ENCODE measurements at regions not wholly inside any gene's neighbourhood (a gene's known extent, or its start where the extent isn't known, plus 50 kb on each side); places are given as distances from the start of the nearest gene placed in this dataset.

- Histone ChIP-seq H3K9me3 (no peaks in the 10 kb centered on the region), H3K4me3 (no peak overlapping the region), H3K27me3 (no peaks in the 10 kb centered on the region), H3K27ac (no peak overlapping the region), H3K36me3 (no peaks in the 10 kb centered on the region), H3K4me1 (no peaks in the 10 kb centered on the region)
- TF ChIP-seq POLR2A (IDR thresholded peaks at IDR 0.05): no peak
- TF ChIP-seq, protein P1, sequence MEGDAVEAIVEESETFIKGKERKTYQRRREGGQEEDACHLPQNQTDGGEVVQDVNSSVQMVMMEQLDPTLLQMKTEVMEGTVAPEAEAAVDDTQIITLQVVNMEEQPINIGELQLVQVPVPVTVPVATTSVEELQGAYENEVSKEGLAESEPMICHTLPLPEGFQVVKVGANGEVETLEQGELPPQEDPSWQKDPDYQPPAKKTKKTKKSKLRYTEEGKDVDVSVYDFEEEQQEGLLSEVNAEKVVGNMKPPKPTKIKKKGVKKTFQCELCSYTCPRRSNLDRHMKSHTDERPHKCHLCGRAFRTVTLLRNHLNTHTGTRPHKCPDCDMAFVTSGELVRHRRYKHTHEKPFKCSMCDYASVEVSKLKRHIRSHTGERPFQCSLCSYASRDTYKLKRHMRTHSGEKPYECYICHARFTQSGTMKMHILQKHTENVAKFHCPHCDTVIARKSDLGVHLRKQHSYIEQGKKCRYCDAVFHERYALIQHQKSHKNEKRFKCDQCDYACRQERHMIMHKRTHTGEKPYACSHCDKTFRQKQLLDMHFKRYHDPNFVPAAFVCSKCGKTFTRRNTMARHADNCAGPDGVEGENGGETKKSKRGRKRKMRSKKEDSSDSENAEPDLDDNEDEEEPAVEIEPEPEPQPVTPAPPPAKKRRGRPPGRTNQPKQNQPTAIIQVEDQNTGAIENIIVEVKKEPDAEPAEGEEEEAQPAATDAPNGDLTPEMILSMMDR (IDR thresholded peaks at IDR 0.05): no peak
- 58 to 62% methylated on average over 3 of the region's 3 CpGs for WGBS, 2 donors
- intact Hi-C loops (cut with DNase I): no loop called here
- no peak for DNase-seq
Observed at GRCh38 chr3:135781026-135781815, 184.3 kb upstream of the PPP2R3A start.

- 44 to 74% methylated on average over 1 of the region's 1 CpG for WGBS, 2 donors
- no peak for DNase-seq
- intact Hi-C loops (cut with DNase I): no loop called here
- H3K4me1 ChIP-seq: no peaks in the 10 kb centered on the region
- H3K4me3 ChIP-seq: no peak overlapping the region
- no peaks in the 10 kb centered on the region for H3K36me3 ChIP-seq
- TF ChIP-seq, protein P1 (IDR thresholded peaks at IDR 0.05): no peak
- TF ChIP-seq POLR2A (IDR thresholded peaks at IDR 0.05): no peak
- H3K27ac ChIP-seq: no peak overlapping the region
- no peaks in the 10 kb centered on the region for H3K9me3 ChIP-seq
- H3K27me3 ChIP-seq: no peaks in the 10 kb centered on the region
Observed at GRCh38 chr3:135784557-135784956, 181.0 kb upstream of the PPP2R3A start.

DNA sequence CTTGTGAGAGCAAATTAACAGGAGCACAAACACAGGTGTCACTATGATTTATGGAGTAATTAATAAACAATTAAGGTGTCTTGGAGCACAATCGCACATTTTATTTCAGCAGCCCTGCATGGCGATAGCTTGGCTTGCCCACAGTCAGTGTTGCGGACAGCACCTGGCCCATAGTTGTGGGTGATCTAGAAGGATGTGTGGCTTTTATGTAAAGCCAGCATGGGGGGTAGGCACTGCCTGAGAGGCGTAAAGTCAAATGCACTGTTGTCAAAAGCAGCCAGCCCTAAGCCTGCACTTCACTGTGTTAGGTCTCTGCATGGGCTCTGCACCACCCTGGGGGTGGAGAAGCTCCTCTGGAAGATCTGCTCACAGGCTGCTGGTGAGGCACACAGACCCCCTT lies 177.4 kb upstream of the PPP2R3A start:
- Histone ChIP-seq H3K4me1 (no peaks in the 10 kb centered on the region), H3K27ac (no peak overlapping the region), H3K4me3 (no peak overlapping the region), H3K9me3 (no peaks in the 10 kb centered on the region), H3K36me3 (no peaks in the 10 kb centered on the region), H3K27me3 (no peaks in the 10 kb centered on the region)
- TF ChIP-seq POLR2A (IDR thresholded peaks at IDR 0.05): no peak
- DNase-seq: no peak
- WGBS, 2 donors: 54 to 76% methylated on average over 3 to 4 of the region's 4 CpGs
- intact Hi-C loops (cut with DNase I): no loop called here

- no peak overlapping the region for H3K4me3 ChIP-seq
- DNase-seq: no peak
- intact Hi-C loops (cut with DNase I): no loop called here
- H3K9me3 ChIP-seq: no peaks in the 10 kb centered on the region
- H3K27ac ChIP-seq: no peak overlapping the region
- no peaks in the 10 kb centered on the region for H3K27me3 ChIP-seq
- 86 to 97% methylated on average over 2 of the region's 2 CpGs for WGBS, 2 donors
- H3K4me1 ChIP-seq: no peaks in the 10 kb centered on the region
- TF ChIP-seq POLR2A (IDR thresholded peaks at IDR 0.05): no peak
- TF ChIP-seq, protein P1 (IDR thresholded peaks at IDR 0.05): no peak
- H3K36me3 ChIP-seq: no peaks in the 10 kb centered on the region
Observed at GRCh38 chr3:135788978-135789377, 176.6 kb upstream of the PPP2R3A start.

GRCh38 chr3:135792174-135792573 lies 173.4 kb upstream of the PPP2R3A start:
- Histone ChIP-seq H3K4me1 (no peaks in the 10 kb centered on the region), H3K27me3 (no peaks in the 10 kb centered on the region), H3K4me3 (no peak overlapping the region), H3K27ac (no peak overlapping the region), H3K36me3 (no peaks in the 10 kb centered on the region), H3K9me3 (no peaks in the 10 kb centered on the region)
- WGBS, 2 donors: 54 to 70% methylated on average over 6 of the region's 6 CpGs
- no peak for TF ChIP-seq POLR2A (IDR thresholded peaks at IDR 0.05)
- TF ChIP-seq, protein P1 (IDR thresholded peaks at IDR 0.05): no peak
- intact Hi-C loops (cut with DNase I): no loop called here
- DNase-seq: no peak
